ENCODE measurements at regions not wholly inside any gene's neighbourhood (a gene's known extent, or its start where the extent isn't known, plus 50 kb on each side); places are given as distances from the start of the nearest gene placed in this dataset.

DNA sequence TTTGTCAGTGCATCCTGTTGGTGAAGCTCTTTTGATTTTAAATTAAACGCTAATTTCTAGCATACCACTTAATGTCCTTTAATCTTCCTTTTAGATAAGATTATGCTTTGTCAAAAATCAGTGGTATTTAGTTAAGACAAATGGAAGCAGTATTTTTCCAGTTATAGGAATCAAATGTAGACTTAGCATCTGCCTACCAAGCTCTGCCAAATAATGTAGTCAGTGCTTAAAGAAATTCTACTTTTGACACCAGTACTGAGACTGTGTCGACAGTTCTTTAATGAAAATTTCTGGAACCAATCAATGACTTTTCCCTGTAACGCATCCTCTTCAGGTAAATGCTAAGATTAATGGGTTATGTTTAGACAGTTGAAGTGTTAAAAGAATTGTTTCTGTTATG lies 803.3 kb upstream of the FAM98A start:
- DNase-seq (ENCODE audit: low read depth), result no peak

DNA sequence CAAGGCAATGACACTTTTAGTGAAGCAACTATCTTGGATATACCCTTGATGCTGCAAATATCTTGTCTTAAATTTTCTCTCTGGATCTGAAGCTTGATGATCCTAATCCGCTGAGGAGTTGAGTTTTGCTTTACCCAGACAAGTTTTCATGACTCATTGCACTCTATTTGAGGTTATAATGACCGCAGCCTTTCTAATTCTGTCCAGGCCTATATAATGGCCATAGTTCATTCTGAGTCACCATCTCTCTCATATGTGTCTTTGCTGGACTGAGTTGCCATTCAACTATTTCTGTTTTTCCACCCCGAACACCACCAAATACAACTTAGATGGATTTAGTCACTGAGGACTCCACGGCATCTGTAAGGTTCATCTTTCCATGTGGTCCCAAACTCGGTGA lies 802.1 kb upstream of the FAM98A start:
- no peak for DNase-seq (ENCODE audit: low read depth)

DNA sequence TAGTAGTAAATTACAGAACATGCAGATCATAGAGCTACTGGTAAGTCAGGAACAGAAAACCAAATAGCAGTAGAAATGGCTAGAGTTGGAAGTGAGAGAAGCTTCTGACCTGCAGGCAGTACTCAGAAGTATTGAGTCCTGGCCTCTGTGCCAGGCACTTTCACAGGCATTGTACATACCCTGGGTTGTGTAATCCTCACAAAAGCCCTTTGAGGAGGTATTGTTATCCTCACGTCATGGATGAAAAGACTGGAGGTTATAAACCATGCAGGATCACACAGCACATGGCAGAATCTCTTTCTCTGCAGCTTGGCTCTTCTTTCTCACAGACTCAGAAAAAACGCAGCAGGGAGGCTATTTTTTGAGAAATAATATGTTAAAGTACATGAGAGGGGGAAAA lies 789.3 kb upstream of the FAM98A start:
- DNase-seq (ENCODE audit: low read depth), result no peak

DNA sequence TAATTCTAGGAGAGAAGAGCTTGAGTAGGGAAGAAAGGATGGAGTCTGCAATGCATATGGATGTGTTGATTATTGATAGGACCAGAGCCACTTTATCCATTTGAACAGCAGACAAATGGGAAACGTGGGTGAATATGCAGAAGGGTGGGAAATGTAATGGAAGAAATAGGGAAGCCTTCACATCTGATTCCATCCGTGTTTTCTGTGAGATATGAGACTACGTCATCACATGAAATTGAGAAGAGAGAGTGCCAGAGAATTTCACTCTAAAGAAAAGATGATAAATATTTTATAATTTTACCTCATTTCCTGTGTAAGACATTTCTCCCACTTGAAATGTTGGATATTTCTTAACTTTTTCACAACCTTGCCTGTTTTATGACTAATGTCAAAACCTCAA lies 788.4 kb upstream of the FAM98A start:
- DNase-seq (ENCODE audit: low read depth), result no peak

DNA sequence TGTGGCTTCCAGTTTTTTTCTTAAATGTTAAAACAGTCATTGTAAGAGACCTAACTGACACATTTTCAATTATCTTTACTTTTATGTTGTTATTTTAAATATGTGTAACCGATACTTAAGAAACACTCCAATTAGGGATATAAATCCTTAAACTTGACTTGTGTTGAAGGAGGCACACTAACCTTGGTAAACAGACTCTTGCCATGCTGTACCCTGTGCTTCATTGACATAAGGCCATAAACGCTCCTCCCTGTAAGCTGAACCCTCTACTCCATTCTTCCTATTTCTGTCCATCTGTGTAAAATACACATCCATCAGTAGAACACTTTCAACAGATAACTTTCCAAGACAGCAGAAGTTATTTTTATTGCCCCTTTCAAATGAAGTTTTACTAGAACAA lies 780.5 kb upstream of the FAM98A start:
- DNase-seq (ENCODE audit: low read depth), result no peak

DNA sequence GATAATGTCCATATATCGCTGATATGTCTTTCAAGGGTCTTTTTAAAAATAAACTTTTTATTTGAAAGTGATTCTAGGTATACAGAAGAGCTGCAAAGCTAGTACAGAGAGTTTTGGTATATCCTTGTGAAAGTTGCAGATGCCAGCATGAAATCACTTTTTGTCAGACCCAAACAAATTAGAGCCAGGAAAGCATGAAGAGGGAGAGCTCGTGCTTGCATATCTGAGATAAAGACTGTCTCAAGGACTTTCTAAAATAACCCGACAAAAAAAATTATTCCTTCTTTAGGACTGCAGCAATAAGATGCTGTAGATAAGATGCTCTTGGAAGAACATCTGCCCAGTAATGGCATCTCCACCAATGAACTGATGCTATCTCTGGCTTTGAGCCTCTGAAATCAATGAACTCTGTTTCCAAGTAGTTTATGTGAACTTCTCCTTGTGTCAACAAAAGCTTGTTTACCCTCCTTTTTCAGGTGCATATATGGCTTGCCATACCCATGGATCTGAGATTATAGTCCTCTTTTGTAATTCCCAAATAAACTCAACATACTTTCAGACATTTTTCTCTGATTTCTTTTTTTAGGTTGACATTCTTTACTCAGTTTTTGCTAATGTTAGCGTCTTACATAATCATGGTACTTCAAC lies 774.6 kb upstream of the FAM98A start:
- no peak for DNase-seq (ENCODE audit: low read depth)

DNA sequence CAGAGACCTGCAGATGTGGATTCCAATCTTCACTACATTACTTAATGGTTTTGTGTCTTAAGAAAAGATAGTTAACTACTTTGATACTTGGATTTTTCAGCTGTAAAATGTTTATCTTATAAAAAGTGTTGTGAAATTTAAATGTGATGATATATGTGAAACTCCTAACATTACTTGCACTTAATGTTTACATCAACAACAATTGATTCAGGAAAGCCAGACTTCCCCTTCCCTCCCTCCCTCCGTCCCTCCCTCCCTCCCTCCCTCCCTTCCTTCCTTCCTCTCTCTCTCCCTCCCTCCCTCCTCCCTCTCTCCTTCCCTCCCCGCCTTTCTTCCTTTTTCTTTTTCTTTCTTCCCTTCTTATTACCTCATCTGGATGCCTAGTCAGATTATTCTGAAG lies 773.9 kb upstream of the FAM98A start:
- DNase-seq (ENCODE audit: low read depth), result no peak

DNA sequence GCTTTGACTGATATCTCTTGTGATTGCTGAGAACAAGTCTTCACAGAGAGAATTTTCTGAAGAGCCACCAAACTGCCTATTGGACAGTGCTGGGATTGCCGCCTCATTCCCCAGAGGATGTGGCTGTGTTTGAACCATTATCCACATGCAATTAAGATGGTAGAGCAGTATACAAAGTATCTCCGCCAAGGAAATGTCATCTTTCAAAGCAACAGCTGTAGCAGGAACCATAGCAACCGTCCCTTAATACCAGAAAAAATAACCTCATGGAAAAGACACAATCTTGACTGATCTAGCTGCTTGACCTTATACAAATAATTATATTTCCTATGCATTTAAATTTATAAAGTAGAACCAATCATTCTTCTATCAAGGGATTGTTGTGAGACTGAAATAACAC lies 772.6 kb upstream of the FAM98A start:
- DNase-seq (ENCODE audit: low read depth), result no peak

DNA sequence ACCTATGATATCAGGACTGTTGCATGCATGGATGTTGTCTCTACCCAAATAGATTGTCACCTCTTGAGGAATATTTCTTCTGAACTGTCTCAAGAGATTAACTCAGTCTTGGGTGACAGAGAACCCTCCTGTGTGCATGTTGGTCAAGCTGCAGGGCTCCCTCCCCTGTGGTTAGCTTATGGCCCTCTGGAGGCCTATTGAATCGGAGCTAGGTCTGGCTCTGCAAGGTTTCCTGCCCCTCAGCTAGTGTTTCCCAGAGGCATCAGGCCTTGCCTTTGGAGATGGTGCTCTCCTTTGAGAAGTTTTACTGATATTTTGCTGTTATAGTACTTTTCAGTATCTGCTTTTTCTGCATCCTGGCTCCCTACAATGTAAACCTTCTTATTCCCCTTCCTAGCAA lies 769.2 kb upstream of the FAM98A start:
- DNase-seq (ENCODE audit: low read depth), result no peak

DNA sequence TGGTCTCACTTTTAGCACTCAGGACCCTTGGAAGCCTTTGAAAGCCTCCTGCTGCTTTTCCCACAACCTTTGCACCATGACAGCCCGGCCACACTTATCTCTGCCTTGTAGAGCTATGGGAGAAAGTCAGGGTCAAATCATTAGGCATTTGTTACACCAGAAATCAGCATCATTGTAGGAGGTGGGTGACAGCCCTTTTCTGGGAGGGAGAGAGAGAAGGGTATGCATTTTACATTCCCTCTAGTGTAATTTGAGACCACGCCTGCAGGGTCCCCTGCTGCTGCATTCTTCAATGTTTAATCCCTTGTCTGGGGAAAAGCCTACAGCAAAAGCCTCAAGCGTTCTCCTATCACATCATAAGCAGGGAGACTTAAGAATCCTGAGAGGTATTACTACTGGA lies 766.8 kb upstream of the FAM98A start:
- DNase-seq (ENCODE audit: low read depth), result no peak

DNA sequence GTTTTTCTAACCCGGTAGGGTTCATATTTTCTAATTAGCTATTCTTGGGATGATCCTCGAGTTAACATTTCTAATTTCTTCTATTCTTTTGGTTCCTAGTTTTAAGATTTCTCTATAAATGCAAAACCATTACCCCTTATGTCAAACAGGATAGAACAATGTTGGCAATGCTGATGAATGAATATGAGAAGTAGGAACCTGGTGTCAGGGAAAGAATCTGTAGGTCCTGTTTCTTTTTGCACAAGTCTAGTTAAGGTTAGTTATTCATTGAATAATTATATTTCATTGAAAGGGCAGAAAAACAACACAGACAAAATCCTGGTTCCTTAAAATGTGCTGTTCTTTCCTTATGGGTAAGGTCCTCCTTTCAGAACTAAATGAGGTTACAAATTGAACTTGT lies 766.4 kb upstream of the FAM98A start:
- DNase-seq (ENCODE audit: low read depth), result no peak

DNA sequence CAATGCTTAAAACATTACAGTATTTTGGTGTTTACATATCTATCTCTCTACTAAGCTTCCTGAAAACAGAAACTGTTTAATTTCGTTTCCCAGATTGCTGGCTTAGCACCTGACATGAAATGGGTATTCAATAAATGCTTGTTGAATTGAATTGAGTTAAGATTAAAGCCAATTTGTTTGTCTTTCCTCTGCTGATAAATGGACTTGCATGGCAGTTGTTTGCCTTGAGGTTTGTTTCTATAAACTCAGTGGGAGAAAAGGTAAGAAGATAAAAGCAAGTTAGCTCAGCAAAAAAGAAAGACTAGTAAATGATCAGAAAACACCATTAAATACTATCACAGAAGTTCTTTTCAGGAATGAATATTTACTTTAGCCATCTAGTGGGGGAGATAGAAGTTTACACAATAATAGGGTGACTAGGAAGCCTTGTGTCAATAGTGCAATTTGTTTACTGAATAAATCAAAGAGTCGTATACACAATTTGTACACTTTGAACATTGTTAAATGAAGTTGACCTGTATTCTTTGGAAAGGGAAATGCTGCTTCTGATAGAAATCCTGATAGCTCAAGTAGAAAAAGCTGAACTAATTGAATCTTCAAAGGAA lies 754.5 kb upstream of the FAM98A start:
- no peak for DNase-seq (ENCODE audit: low read depth)

DNA sequence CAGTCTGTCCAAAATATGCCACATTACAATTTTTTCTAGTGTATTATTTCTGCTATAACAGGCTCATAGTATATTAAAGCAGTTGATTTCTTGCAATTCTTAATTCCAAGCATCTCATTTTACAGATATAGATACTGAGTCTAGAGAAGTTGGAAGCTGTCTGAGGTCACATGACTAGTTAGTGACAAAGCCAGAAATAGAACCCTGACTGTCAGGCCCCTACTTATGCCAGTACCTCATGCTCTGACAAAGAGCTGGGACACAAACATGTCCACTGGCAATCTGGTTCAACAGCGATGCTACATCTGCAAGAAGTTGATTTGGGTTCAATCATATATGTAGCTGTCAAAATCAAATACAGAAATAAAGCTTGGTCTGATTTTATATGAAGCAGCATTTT lies 750.4 kb upstream of the FAM98A start:
- DNase-seq (ENCODE audit: low read depth), result no peak

DNA sequence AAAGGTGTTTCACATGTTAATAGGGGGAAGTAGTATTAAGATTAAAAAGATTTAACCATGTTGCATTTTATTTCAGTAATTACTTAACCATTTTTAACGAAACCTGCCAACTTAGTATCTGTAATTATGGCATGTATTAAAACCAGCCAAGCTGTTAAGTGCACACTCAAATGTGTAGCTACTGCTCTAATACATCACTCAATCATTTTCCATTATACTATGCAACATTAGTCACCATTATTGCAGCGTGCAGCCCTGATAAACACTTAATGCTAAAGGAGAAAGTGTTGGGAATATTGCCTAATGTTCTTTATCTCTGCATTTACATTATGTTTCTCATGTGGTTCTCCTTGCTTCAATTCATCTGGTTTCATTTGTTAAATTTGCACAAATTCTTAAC lies 745.9 kb upstream of the FAM98A start:
- DNase-seq (ENCODE audit: low read depth), result no peak

DNA sequence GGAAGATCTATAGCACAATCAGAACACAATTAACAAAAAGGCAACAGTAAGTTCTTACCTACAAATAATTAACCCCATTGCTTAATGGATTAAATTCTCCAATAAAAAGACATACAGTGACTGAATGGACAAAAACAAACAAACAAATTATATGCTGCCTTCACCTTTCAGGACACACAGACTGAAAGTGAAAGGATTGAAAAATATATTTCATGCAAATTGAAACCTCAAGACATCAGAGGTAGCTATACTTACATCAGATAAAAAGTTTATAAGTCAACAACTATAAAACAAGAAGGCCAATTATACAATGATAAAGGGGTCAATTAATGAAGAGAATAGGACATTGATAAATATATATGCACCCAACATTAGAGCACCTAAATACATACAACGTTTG lies 741.2 kb upstream of the FAM98A start:
- no peak for DNase-seq (ENCODE audit: low read depth)

DNA sequence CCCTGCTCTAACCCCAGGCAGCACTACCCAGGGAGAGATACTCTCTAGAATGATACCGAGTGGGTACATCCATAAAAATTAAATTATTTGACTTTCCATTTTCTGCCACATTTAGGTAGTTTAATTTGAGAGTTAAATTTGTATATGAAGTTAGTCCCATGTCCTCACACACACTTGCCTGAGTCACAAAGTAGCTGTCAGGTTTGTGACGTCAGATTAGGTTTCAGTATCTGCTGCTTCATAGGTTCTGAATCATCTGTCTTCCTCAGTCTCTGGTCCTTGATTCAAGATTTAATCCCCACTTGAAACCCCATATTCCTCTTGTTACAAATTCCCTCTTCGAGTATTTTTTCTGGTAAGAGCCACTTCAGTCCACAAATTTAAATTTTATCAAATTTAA lies 738.6 kb upstream of the FAM98A start:
- no peak for DNase-seq (ENCODE audit: low read depth)

DNA sequence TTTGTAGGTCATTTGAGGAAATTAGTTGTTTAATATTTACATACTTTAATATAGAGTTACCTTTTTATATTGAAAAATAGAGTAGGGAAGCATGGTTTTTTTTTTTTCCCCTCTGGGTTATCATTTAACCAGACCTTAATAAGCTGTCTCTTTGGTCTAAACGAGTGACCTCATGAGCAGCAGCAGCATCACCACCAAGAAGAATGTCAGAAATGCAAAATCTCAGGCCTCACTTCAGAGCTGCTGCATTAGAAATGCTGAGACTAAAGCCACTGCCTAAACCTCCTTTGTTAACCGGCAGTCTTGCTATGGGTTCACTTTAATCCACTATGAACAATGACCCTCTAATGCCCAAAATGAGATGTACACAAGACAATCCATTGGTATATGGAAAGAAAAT lies 733.7 kb upstream of the FAM98A start:
- DNase-seq (ENCODE audit: low read depth), result no peak

DNA sequence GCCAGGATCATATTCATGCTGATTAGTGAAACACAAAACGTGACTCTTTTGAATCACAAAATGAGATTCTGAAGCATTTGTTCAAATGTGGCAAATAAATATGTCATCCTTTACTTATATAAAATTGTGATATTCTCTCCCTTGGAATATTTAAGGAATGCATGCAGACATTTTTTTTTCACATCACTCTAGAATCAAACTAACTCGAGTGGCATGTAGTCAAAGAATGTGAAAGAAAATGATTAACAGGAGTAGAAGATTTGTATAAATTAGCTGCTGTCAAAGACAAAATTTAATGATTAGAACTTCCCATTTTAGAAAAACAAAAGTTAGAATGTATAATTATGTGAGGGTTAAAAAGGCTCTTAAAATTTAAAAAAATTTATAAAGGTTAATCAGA lies 721.0 kb upstream of the FAM98A start:
- no peak for DNase-seq (ENCODE audit: low read depth)

DNA sequence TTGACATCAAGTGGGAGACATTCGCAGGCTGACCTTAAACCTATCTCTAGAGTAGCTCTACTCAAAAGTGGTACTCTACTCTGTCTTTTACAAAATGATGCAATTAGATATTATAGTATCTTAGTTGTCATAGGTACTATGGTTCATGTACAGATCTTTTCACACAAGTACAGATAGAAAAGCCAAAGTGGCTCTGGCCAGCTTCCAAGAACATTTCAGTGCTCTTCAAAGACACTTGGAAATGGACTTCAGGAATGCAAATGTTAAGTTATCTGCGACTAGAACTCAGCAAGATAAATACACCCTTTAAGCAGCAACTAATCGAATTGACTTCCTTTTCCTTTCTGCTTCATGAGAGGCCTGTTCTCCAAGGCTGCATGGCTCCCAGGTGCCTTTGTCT lies 718.7 kb upstream of the FAM98A start:
- DNase-seq (ENCODE audit: low read depth), result no peak

DNA sequence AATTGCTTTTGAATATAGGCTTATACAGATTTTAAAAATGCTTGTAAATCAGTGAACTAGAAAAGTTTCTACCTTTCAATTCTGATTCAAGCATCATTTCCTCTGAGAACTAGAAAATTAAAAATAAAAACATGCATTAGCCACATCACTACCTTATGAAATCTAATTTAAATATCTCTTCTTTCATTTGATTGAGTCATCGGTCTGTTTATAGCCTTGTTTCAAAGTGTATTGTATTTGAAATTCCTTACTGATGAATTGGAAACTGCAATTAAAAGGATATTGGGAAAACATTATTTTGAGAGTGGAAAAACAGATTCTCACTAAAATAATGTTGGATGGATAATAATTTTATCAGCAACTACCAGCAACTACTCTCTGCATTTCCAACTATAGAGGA lies 717.7 kb upstream of the FAM98A start:
- DNase-seq (ENCODE audit: low read depth), result no peak

DNA sequence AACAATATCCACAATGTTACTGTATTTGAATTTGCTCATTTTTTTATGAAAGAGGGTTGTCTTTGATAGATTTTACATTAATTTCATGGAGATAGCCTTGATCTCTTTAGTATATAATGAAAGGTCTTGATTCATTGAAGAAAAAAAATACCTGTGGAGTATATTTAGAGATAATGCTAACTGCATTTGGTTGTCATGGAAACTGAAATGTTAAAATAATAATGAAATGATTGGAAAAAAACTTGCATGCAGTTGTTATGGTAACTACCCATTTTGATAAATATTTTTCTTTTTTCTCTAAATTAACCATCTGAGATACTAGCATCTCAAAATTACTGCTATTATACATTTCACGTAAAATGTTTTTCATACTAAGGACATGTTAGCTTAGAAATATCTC lies 712.7 kb upstream of the FAM98A start:
- DNase-seq (ENCODE audit: low read depth), result no peak

DNA sequence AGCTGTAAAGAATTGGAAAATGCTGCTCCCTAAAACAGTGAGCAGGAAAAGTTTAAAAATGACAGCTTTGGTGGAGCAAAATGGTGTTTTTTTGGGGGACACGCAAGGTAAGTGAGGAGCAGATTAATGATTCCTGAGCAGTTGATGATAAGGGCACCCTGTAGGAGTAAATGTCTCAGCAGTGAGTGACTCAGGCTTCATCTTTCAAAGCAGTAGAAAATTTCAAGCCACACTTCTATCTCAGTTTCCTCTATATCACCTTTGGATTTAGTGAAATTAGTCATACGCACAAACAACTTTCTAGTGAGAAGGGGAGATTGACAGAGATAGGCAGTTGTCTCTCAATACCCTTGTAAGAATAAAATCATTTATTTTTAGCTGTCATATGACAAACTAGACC lies 709.0 kb upstream of the FAM98A start:
- DNase-seq (ENCODE audit: low read depth), result no peak

DNA sequence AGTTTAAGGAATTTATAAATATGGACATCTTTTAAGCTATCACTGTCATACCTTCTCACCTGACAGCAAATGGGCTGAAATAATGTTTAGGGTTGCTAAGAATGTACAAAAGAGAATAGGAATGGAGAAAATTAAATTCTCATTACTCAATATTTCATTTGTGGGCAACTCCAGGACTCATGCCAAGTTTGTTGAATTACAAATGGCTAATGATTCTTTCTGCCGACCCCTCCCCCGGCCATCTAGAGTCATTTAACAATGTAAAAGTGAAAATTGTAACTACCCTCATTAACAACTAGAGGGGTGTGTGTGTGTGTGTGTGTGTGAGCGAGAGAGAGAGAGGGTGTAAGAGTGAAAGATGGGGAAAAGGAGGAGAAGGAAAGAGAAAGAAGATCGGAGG lies 708.5 kb upstream of the FAM98A start:
- no peak for DNase-seq (ENCODE audit: low read depth)

DNA sequence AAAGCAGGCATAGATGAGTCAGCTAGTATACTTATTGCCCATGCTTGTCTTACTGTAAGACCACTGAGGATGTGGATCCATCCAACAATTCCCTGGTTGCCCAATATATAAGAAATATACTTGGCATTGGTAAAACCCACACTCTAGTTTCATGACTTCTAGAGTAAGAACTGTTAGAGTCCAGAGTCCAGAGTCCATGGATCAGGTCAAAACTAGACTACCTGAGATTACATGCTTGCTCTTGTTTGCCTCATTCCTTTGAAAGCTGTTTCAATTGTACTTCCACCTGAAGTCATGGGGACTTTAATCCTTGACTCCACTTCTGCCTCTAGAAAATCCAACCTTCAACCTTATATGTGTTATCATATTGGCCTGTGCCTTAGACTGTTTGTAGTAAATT lies 707.6 kb upstream of the FAM98A start:
- DNase-seq (ENCODE audit: low read depth), result no peak

DNA sequence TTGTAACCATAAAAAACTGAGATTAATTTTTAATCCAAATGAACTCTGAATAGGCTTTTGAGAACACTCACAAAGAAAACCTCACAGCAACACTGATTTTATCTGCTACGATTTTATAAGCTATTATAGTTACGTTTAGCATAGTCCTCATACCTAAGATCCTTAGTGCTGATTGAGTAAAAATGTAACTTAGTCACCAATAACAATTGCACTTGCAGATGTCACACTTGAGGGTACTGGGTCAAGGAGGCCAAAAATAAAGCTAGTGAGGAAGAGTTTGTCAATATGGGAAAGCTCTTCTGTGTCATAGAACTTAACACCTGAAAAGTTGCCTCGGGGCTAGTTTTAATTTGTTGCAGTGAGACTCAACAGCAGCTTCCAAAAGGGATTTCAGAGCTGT lies 706.5 kb upstream of the FAM98A start:
- no peak for DNase-seq (ENCODE audit: low read depth)
